Stimulated activated CD8-positive, alpha-beta memory T cell treated with anti-CD3 and anti-CD28 coated beads, Interleukin-15, amount 100 ng/mL, for 24 hours (primary cell): ENCODE measurements at regions not wholly inside any gene's neighbourhood (a gene's known extent, or its start where the extent isn't known, plus 50 kb on each side); places are given as distances from the start of the nearest gene placed in this dataset.

Experiments
- DNase-seq: peaks from one replicate; pipeline ENCODE4 v3.0.0-alpha.2; 2020; ENCODE audit warnings: low read depth

GRCh38 chr1:181390410-181391077, 92.8 kb upstream of the CACNA1E start:
- DNase-seq, result no peak

- no peak for DNase-seq
Measured at GRCh38 chr1:181391301-181391900, 91.9 kb upstream of the CACNA1E start.

- DNase-seq, result no peak
Measured at GRCh38 chr1:181392133-181392532, 91.2 kb upstream of the CACNA1E start.

GRCh38 chr1:181392613-181393220, 90.6 kb upstream of the CACNA1E start:
- no peak for DNase-seq

GRCh38 chr1:181394766-181395165, 88.6 kb upstream of the CACNA1E start:
- no peak for DNase-seq

GRCh38 chr1:181396171-181396670, 87.1 kb upstream of the CACNA1E start:
- no peak for DNase-seq

GRCh38 chr1:181396811-181397210, 86.5 kb upstream of the CACNA1E start:
- no peak for DNase-seq

- no peak for DNase-seq
Measured at GRCh38 chr1:181397845-181398244, 85.5 kb upstream of the CACNA1E start.

- no peak for DNase-seq
Measured at GRCh38 chr1:181398544-181398943, 84.8 kb upstream of the CACNA1E start.

GRCh38 chr1:181405584-181405983, 77.7 kb upstream of the CACNA1E start:
- no peak for DNase-seq

- no peak for DNase-seq
Measured at GRCh38 chr1:181406989-181407388, 76.3 kb upstream of the CACNA1E start.

GRCh38 chr1:181409981-181410380, 73.3 kb upstream of the CACNA1E start:
- no peak for DNase-seq

- no peak for DNase-seq
Measured at GRCh38 chr1:181412746-181413145, 70.6 kb upstream of the CACNA1E start.

GRCh38 chr1:181413195-181413815, 70.0 kb upstream of the CACNA1E start:
- no peak for DNase-seq

- DNase-seq, result no peak
Measured at GRCh38 chr1:181413836-181414235, 69.5 kb upstream of the CACNA1E start.

- no peak for DNase-seq
Measured at GRCh38 chr1:181416268-181416860, 67.0 kb upstream of the CACNA1E start.

GRCh38 chr1:181417915-181418314, 65.4 kb upstream of the CACNA1E start:
- no peak for DNase-seq

GRCh38 chr1:181423301-181423918, 59.9 kb upstream of the CACNA1E start:
- no peak for DNase-seq

- peak; percentile 46 for DNase-seq
Measured at GRCh38 chr1:181424786-181425403, 58.4 kb upstream of the CACNA1E start.

GRCh38 chr1:181425566-181425965, 57.8 kb upstream of the CACNA1E start:
- no peak for DNase-seq

GRCh38 chr1:181429462-181429861, 53.9 kb upstream of the CACNA1E start:
- DNase-seq, result no peak
